CD14-positive monocyte (primary cell): ENCODE measurements at regions not wholly inside any gene's neighbourhood (a gene's known extent, or its start where the extent isn't known, plus 50 kb on each side); places are given as distances from the start of the nearest gene placed in this dataset.

ENCODE experiments used
- DNase-seq, 3 donors: peaks; one replicate each; pipeline ENCODE4 v3.0.0-alpha.2; 2011 to 2022
- H2AFZ ChIP-seq: 2 replicates; pipeline ENCODE4 v1.6.0; 2012; ENCODE audit warnings: mild to moderate bottlenecking, low read depth, low read length, inconsistent platforms; ENCODE audit not compliant: insufficient read depth, poor library complexity, severe bottlenecking
- H3K27ac ChIP-seq, 2 donors: 1 replicate in 1 of 2; 2 replicates in 1 of 2; pipeline ENCODE4 v1.5.1; 2012 to 2013; ENCODE audit warnings: low read length in 2 of 2, control low read depth in 1 of 2, inconsistent platforms in 1 of 2, low read depth in 1 of 2, mild to moderate bottlenecking in 1 of 2
- H3K27me3 ChIP-seq, 2 donors: one replicate each; pipeline versions ENCODE4 v1.6.0 to v1.6.1; 2011 to 2013; ENCODE audit warnings: low read length in 2 of 2; ENCODE audit not compliant: control insufficient read depth in 2 of 2, insufficient read depth in 2 of 2
- H3K36me3 ChIP-seq, 2 donors: replicated peaks in 1 of 2; 1 replicate in 1 of 2; 2 replicates in 1 of 2; pipeline versions ENCODE4 v1.5.1 to v1.6.1; 2012 to 2013; ENCODE audit warnings: low read length in 2 of 2, control low read depth in 1 of 2, inconsistent platforms in 1 of 2, mild to moderate bottlenecking in 1 of 2; ENCODE audit not compliant: insufficient read depth in 2 of 2, control insufficient read depth in 1 of 2
- H3K4me1 ChIP-seq, 2 donors: 1 replicate in 1 of 2; 2 replicates in 1 of 2; pipeline versions ENCODE4 v1.5.1 to v1.6.1; 2012 to 2013; ENCODE audit warnings: low read length in 2 of 2, control low read depth in 1 of 2, inconsistent platforms in 1 of 2, mild to moderate bottlenecking in 1 of 2, moderate library complexity in 1 of 2; ENCODE audit not compliant: insufficient read depth in 2 of 2, control insufficient read depth in 1 of 2
- H3K4me2 ChIP-seq: replicated peaks from 2 replicates; pipeline ENCODE3; 2012; ENCODE audit warnings: low read length, moderate library complexity, mild to moderate bottlenecking; ENCODE audit not compliant: poor library complexity, severe bottlenecking; ENCODE audit errors: extremely low read depth
- H3K4me3 ChIP-seq, 3 experiments: fragments of 200-600 bp in 1 of 3; sonication (generic) in 1 of 3; replicated peaks in 1 of 3; 1 replicate in 2 of 3; 2 replicates in 1 of 3; pipeline ENCODE4 v1.5.1; 2011 to 2013; ENCODE audit warnings: low read length in 3 of 3, mild to moderate bottlenecking in 3 of 3, control low read depth in 2 of 3, low read depth in 2 of 3, inconsistent platforms in 1 of 3, moderate library complexity in 1 of 3
- H3K79me2 ChIP-seq: 2 replicates; pipeline ENCODE4 v1.6.0; 2012; ENCODE audit warnings: mild to moderate bottlenecking, control low read depth, inconsistent platforms, low read length, moderate library complexity; ENCODE audit not compliant: insufficient read depth
- H3K9ac ChIP-seq: 2 replicates; pipeline ENCODE4 v1.6.0; 2017; ENCODE audit warnings: low read length, mild to moderate bottlenecking; ENCODE audit not compliant: insufficient read depth, poor library complexity, severe bottlenecking
- H3K9me3 ChIP-seq, 2 donors: replicated peaks in 1 of 2; 1 replicate in 1 of 2; 2 replicates in 1 of 2; pipeline versions ENCODE4 v1.5.1 to v1.6.1; 2012 to 2013; ENCODE audit warnings: low read length in 2 of 2, control low read depth in 1 of 2; ENCODE audit not compliant: control insufficient read depth in 1 of 2, insufficient read depth in 1 of 2
- H4K20me1 ChIP-seq: 2 replicates; pipeline ENCODE4 v1.6.0; 2012; ENCODE audit warnings: mild to moderate bottlenecking, low read length, control low read depth, moderate library complexity; ENCODE audit not compliant: insufficient read depth
- H3K27ac Mint-ChIP-seq, 7 donors: one replicate each; pipeline ENCODE4 v1.8.0; 2020; ENCODE audit warnings: mild to moderate bottlenecking in 7 of 7, mixed read lengths in 7 of 7, moderate library complexity in 6 of 7, inconsistent platforms in 2 of 7
- H3K27me3 Mint-ChIP-seq, 3 donors: one replicate each; pipeline ENCODE4 v1.8.0; 2021 to 2022; ENCODE audit warnings: low read depth in 3 of 3, mild to moderate bottlenecking in 3 of 3, mixed read lengths in 3 of 3, moderate library complexity in 3 of 3, inconsistent platforms in 1 of 3
- H3K36me3 Mint-ChIP-seq, 2 donors: one replicate each; pipeline ENCODE4 v1.8.0; 2020; ENCODE audit warnings: mixed read lengths in 2 of 2, inconsistent platforms in 1 of 2, mild to moderate bottlenecking in 1 of 2
- H3K4me1 Mint-ChIP-seq: one replicate; pipeline ENCODE4 v1.8.0; 2020; ENCODE audit warnings: mild to moderate bottlenecking, mixed read lengths
- H3K4me3 Mint-ChIP-seq, 2 donors: one replicate each; pipeline ENCODE4 v1.8.0; 2020; ENCODE audit warnings: mild to moderate bottlenecking in 2 of 2, mixed read lengths in 2 of 2, moderate library complexity in 1 of 2
- H3K9me3 Mint-ChIP-seq, 7 donors: one replicate each; pipeline ENCODE4 v1.8.0; 2020 to 2022; ENCODE audit warnings: mixed read lengths in 7 of 7, mild to moderate bottlenecking in 6 of 7, moderate library complexity in 6 of 7, inconsistent platforms in 2 of 7
- CTCF ChIP-seq: fragments of 200-600 bp; IDR thresholded peaks from one replicate; pipeline ENCODE4 v1.8.0; 2022; ENCODE audit warnings: antibody characterized with exemption, mild to moderate bottlenecking
- whole genome bisulfite sequencing: methylation state at CpG from one replicate; pipeline ENCODE4 v1.1.5; 2013; ENCODE audit warnings: missing lambda C conversion rate; ENCODE audit not compliant: insufficient coverage; 5-methylcytosine and 5-hydroxymethylcytosine counted together
- intact Hi-C, 2 donors: fragments of 100-400 bp; cut with micrococcal nuclease; formaldehyde crosslinking; loops; one replicate each; pipeline versions ENCODE4 v1.15.0 to v1.15.1; 2023

- Mint-ChIP-seq H3K4me1 (no peaks in the 10 kb centered on the region), H3K36me3 (no peaks in the 10 kb centered on the region), H3K4me3 (no peak overlapping the region), H3K9me3 (peaks cover 0 to 4% (median 0%) of the 10 kb centered on the region in 7 donors), H3K27ac (no peak overlapping the region), H3K27me3 (peaks cover 0 to 3% (median 0%) of the 10 kb centered on the region in 3 donors)
- Histone ChIP-seq H3K79me2 (no peaks in the 10 kb centered on the region), H2AFZ (no peak overlapping the region), H3K4me3 (no peak overlapping the region), H3K27me3 (no peaks in the 10 kb centered on the region), H3K36me3 (no peaks in the 10 kb centered on the region), H3K9me3 (no peaks in the 10 kb centered on the region), H3K4me1 (no peaks in the 10 kb centered on the region), H3K4me2 (no peak overlapping the region), H3K9ac (no peak overlapping the region), H3K27ac (no peak overlapping the region), H4K20me1 (no peaks in the 10 kb centered on the region)
- no CpG with 5 or more reads among the region's 3 CpGs for WGBS
- TF ChIP-seq CTCF, result no peak
- DNase-seq, result no peak
- intact Hi-C loops, result no loop called here
Observed at GRCh38 chrX:140602140-140602539, 97.3 kb upstream of the SOX3 start.

- H3K27me3 ChIP-seq, result no peaks in the 10 kb centered on the region
- no peaks in the 10 kb centered on the region for H3K36me3 Mint-ChIP-seq
- no peak for DNase-seq
- H3K36me3 ChIP-seq, result no peaks in the 10 kb centered on the region
- H2AFZ ChIP-seq, result no peak overlapping the region
- H3K9me3 ChIP-seq, result no peaks in the 10 kb centered on the region
- H4K20me1 ChIP-seq, result no peaks in the 10 kb centered on the region
- no peak for TF ChIP-seq CTCF
- intact Hi-C loops, result no loop called here
- H3K4me2 ChIP-seq, result no peak overlapping the region
- H3K4me1 Mint-ChIP-seq, result no peaks in the 10 kb centered on the region
- WGBS, result no CpG with 5 or more reads among the region's 3 CpGs
- H3K79me2 ChIP-seq, result no peaks in the 10 kb centered on the region
- peaks cover 0 to 5% (median 0%) of the 10 kb centered on the region in 3 donors for H3K27me3 Mint-ChIP-seq
- H3K27ac ChIP-seq, result no peak overlapping the region
- no peak overlapping the region for H3K27ac Mint-ChIP-seq
- H3K9me3 Mint-ChIP-seq, result peaks cover 0 to 2% (median 0%) of the 10 kb centered on the region in 7 donors
- no peak overlapping the region for H3K4me3 ChIP-seq
- H3K4me1 ChIP-seq, result no peaks in the 10 kb centered on the region
- no peak overlapping the region for H3K9ac ChIP-seq
- no peak overlapping the region for H3K4me3 Mint-ChIP-seq
Observed at GRCh38 chrX:140599851-140600250, 95.0 kb upstream of the SOX3 start.
